GM12878 (cell line): ENCODE measurements at regions not wholly inside any gene's neighbourhood (a gene's known extent, or its start where the extent isn't known, plus 50 kb on each side); places are given as distances from the start of the nearest gene placed in this dataset.

Experiments used
- ATAC-seq: fragments of 200-7000 bp; cut with Tn5 transposase; 3 replicates; pipeline ENCODE4 v1.9.1; 2020; ENCODE audit warnings: mild to moderate bottlenecking, moderate library complexity
- BruUV-seq: library from RNA; stranded (reverse); fragments of 400-500 nt; replicated peaks from 2 replicates; lab custom pipeline; 2021; lab: Mats Ljungman, UMichigan
- CTCF ChIA-PET: fragments of 300-600 bp; sonication (Branson Sonifier 250); formaldehyde crosslinking; extraction: SDS; loops from one replicate; lab custom pipeline; 2021; ENCODE audit warnings: inconsistent platforms; lab: Yijun Ruan, JAX
- POLR2A ChIA-PET: fragments of 350-600 bp; formaldehyde crosslinking; extraction: SDS; loops from one replicate; lab custom pipeline; 2021; ENCODE audit warnings: inconsistent platforms; lab: Charles Lee
- RAD21 ChIA-PET: fragments of 300-600 bp; sonication (Branson Sonifier 250); formaldehyde crosslinking; loops from one replicate; lab custom pipeline; 2023; ENCODE audit warnings: antibody characterized with exemption; ENCODE audit not compliant: unreplicated experiment; lab: Charles Lee
- SMC1A ChIA-PET: fragments of 300-600 bp; sonication (Branson Sonifier 250); formaldehyde crosslinking; loops from one replicate; lab custom pipeline; 2023; ENCODE audit not compliant: unreplicated experiment, uncharacterized antibody; lab: Charles Lee
- DNase-seq: peaks from one replicate; pipeline ENCODE4 v3.0.0-alpha.2; 2011; ENCODE audit warnings: low read depth, low spot score
- FAIRE-seq: peaks from 3 replicates; lab custom pipeline; 2011; peaks lifted over from hg19 to GRCh38; lab: Jason Lieb, UNC
- H2AFZ ChIP-seq: 2 replicates; pipeline ENCODE4 v1.6.0; 2011; ENCODE audit warnings: low read depth, low read length, control low read depth; ENCODE audit not compliant: control insufficient read depth
- H3K27ac ChIP-seq: 2 replicates; pipeline ENCODE4 v1.5.1; 2011; ENCODE audit warnings: control low read depth; ENCODE audit not compliant: control insufficient read depth, insufficient read depth
- H3K27me3 ChIP-seq, 2 experiments: replicated peaks in 1 of 2; 2 replicates each; pipeline versions ENCODE4 v1.6.0 to v1.6.1; 2011; ENCODE audit warnings: low read length in 1 of 2; ENCODE audit not compliant: control insufficient read depth in 2 of 2, insufficient read depth in 2 of 2
- H3K36me3 ChIP-seq, 2 experiments: 2 replicates each; pipeline ENCODE4 v1.5.1; 2011; ENCODE audit warnings: low read length in 1 of 2; ENCODE audit not compliant: control insufficient read depth in 2 of 2, insufficient read depth in 2 of 2
- H3K4me1 ChIP-seq: 2 replicates; pipeline ENCODE4 v1.6.1; 2011; ENCODE audit warnings: mild to moderate bottlenecking, low read length, moderate library complexity, mixed read lengths; ENCODE audit not compliant: control insufficient read depth, insufficient read depth
- H3K4me2 ChIP-seq: 2 replicates; pipeline ENCODE4 v1.6.0; 2011; ENCODE audit warnings: control low read depth; ENCODE audit not compliant: control insufficient read depth, insufficient read depth
- H3K4me3 ChIP-seq: fragments of 200-600 bp; sonication (generic); 2 replicates; pipeline ENCODE4 v1.5.1; 2016
- H3K79me2 ChIP-seq: 2 replicates; pipeline ENCODE4 v1.6.0; 2011; ENCODE audit warnings: low read length; ENCODE audit not compliant: control insufficient read depth, insufficient read depth
- H3K9ac ChIP-seq: 2 replicates; pipeline ENCODE4 v1.8.0; 2011; ENCODE audit warnings: low read length, control low read depth, mixed read lengths; ENCODE audit not compliant: control insufficient read depth, insufficient read depth
- H3K9me3 ChIP-seq: replicated peaks from 3 replicates; pipeline ENCODE4 v1.5.1; 2011; ENCODE audit warnings: mild to moderate bottlenecking, low read length; ENCODE audit not compliant: control insufficient read depth, insufficient read depth
- H4K20me1 ChIP-seq: 2 replicates; pipeline ENCODE4 v1.6.0; 2011; ENCODE audit not compliant: control insufficient read depth, insufficient read depth
- BHLHE40 ChIP-seq, 2 experiments: fragments of 450-650 bp in 1 of 2; IDR thresholded peaks; 2 replicates each; pipeline ENCODE4 v1.6.1; 2011 to 2017; ENCODE audit warnings: low read depth in 2 of 2, borderline replicate concordance in 1 of 2, improper control_type of control experiment in 1 of 2, low read length in 1 of 2, mild to moderate bottlenecking in 1 of 2
- CREM ChIP-seq: IDR thresholded peaks from 2 replicates; pipeline ENCODE4 v1.6.1; 2014; ENCODE audit warnings: antibody characterized with exemption, low read depth
- ESRRA ChIP-seq: IDR thresholded peaks from 2 replicates; pipeline ENCODE4 v1.6.1; 2012; ENCODE audit warnings: mild to moderate bottlenecking, low read length, improper control_type of control experiment
- IKZF2 ChIP-seq, 2 experiments: fragments of 450-650 bp; IDR thresholded peaks; 2 replicates each; pipeline ENCODE4 v1.6.1; 2017; ENCODE audit warnings: mild to moderate bottlenecking in 2 of 2, moderate library complexity in 2 of 2
- KAT2A ChIP-seq: conservative IDR thresholded peaks from 2 replicates; pipeline ENCODE4 v1.6.1; 2011; ENCODE audit warnings: low read depth, low read length; ENCODE audit not compliant: control insufficient read depth
- NR2C1 ChIP-seq: fragments of 450-650 bp; IDR thresholded peaks from 2 replicates; pipeline ENCODE4 v1.6.1; 2017; ENCODE audit warnings: antibody characterized with exemption, mild to moderate bottlenecking, moderate library complexity
- PAX5 ChIP-seq: IDR thresholded peaks from 2 replicates; pipeline ENCODE4 v1.6.1; 2011; ENCODE audit warnings: low read depth, low read length, borderline replicate concordance
- RFX5 ChIP-seq: IDR thresholded peaks from 2 replicates; pipeline ENCODE4 v1.6.1; 2011; ENCODE audit warnings: low read depth, low read length, improper control_type of control experiment
- SMARCA5 ChIP-seq: fragments of 450-650 bp; IDR thresholded peaks from 2 replicates; pipeline ENCODE4 v1.6.1; 2017; ENCODE audit warnings: mild to moderate bottlenecking
- WGBS: methylation state at CpG from one replicate; pipeline ENCODE4 v1.1.6; 2016; ENCODE audit warnings: low lambda C conversion rate; ENCODE audit not compliant: insufficient replicate concordance, insufficient coverage; ENCODE audit errors: missing lambda C conversion rate; 5-methylcytosine and 5-hydroxymethylcytosine counted together
- in situ Hi-C: fragments of 300-500 bp; cut with MboI; formaldehyde crosslinking; loops from 9 replicates; pipeline ENCODE4 v1.14.3; 2018; ENCODE audit warnings: mixed read lengths
- intact Hi-C: fragments of 100-400 bp; cut with micrococcal nuclease; formaldehyde crosslinking; loops from one replicate; pipeline ENCODE4 v1.14.2; 2022; ENCODE audit not compliant: unreplicated experiment

- TF ChIP-seq BHLHE40 (IDR thresholded peaks at IDR 0.05; ENCODE audit: borderline replicate concordance in 1 of 2, low read depth in 2 of 2, low read length in 1 of 2), result peak in 1 of 2 experiments; percentile 51; a peak in 2 of 4 replicates
- no peak for TF ChIP-seq CREM
- no peak for TF ChIP-seq NR2C1
- TF ChIP-seq SMARCA5, result no peak
- no peak for TF ChIP-seq ESRRA
- TF ChIP-seq PAX5, result no peak
- TF ChIP-seq IKZF2 (IDR thresholded peaks at IDR 0.05), result no peak
- no peak for TF ChIP-seq RFX5
- no peak for TF ChIP-seq KAT2A
- Histone ChIP-seq H3K4me1 (no peaks in the 10 kb centered on the region), H3K27ac (no peak overlapping the region), H3K9me3 (no peaks in the 10 kb centered on the region), H3K79me2 (no peaks in the 10 kb centered on the region), H3K27me3 (no peaks in the 10 kb centered on the region; a peak in 2 of 4 replicates), H4K20me1 (no peaks in the 10 kb centered on the region), H3K4me3 (no peak overlapping the region), H3K9ac (no peak overlapping the region), H3K4me2 (no peak overlapping the region), H3K36me3 (no peaks in the 10 kb centered on the region), H2AFZ (no peak overlapping the region)
- in situ Hi-C loops (no loop called here), intact Hi-C loops (no loop called here)
- RAD21 ChIA-PET, result interaction anchor here (1.1 kb wide), 1 partner anchor 73 kb away, joined by 4 read pairs; no protein-coding TSS in a partner anchor
- no peak for DNase-seq
- 67% methylated on average over 19 of the region's 30 CpGs for WGBS
- no peak for ATAC-seq
- CTCF ChIA-PET, result interaction anchor here (0.7 to 1.2 kb wide), 2 partner anchors 10 to 163 kb away, joined by 3 read pairs; no protein-coding TSS in a partner anchor
- SMC1A ChIA-PET, result interaction anchor here (1.0 kb wide), 1 partner anchor 25 kb away, joined by 3 read pairs; no protein-coding TSS in a partner anchor
- no TSS peak for BruUV-seq
- no peak for FAIRE-seq
- POLR2A ChIA-PET, result no interaction called here
Observed at GRCh38 chr2:126976721-126977328, 78.1 kb downstream of the TEX51 start.
